GM18499 (cell line): ENCODE measurements at regions not wholly inside any gene's neighbourhood (a gene's known extent, or its start where the extent isn't known, plus 50 kb on each side); places are given as distances from the start of the nearest gene placed in this dataset.
A peak's percentile ranks its signal among the peaks of the same experiment; 100 is the strongest.
"Not testable (repeated sequence)": the region's sequence is repeated elsewhere in the genome, so short reads cannot be mapped to it uniquely, and the experiment has no call there.

Experiments
- ATAC-seq: cut with Tn5 transposase; IDR thresholded peaks from one replicate; pipeline ENCODE4 v1.9.1; 2021; ENCODE audit warnings: moderate number of reproducible peaks; ENCODE audit not compliant: insufficient read depth, unreplicated experiment

DNA sequence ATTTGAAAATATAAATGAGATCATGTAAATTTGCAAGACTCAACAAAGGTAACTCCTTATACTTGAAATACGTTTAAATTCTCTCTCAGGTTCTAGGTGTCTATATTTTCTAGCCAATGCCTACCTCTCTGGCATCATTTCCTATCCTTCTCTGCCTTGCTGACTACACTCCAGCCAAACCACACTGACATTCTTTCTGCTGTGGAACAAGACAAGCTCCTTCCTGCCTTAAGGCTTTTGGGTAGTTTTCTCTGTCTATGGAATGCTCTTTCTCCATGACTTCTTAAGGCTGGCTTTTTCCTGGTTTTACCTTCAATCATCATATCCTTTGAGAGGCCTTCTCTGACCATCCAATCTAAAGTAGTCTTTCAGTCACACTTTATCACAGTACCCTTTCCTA is 201.0 kb downstream of the SPRY1 start:
- ATAC-seq = no peak

- ATAC-seq = no peak
Observed at GRCh38 chr4:123598331-123598730, 201.7 kb downstream of the SPRY1 start.

GRCh38 chr4:123599061-123599919 is 202.7 kb downstream of the SPRY1 start:
- peak; percentile 1 for ATAC-seq

- peak; percentile 100 for ATAC-seq
Observed at GRCh38 chr4:123599920-123600810, 203.6 kb downstream of the SPRY1 start.

GRCh38 chr4:123600987-123601904 is 204.7 kb downstream of the SPRY1 start:
- no peak for ATAC-seq

DNA sequence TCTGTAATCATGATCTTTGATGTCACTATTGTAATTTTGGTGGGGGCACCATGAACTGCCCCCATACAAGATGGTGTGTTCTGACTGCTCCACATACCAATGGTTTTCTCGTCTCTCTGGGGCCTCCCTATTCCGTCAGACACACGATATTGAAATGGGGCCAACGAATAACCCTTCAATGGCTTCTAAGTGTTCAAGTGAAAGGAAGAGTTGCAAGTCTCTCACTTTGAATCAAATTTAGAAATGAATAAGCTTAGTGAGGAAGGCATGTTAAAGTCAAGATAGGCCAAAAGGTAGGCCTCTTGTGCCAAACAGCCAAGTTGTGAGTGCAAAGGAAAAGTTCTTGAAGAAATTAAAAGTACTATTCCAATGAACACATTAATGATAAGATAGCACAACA is 205.4 kb downstream of the SPRY1 start:
- ATAC-seq = no peak

- no peak for ATAC-seq
Observed at GRCh38 chr4:123603165-123603564, 206.6 kb downstream of the SPRY1 start.

DNA sequence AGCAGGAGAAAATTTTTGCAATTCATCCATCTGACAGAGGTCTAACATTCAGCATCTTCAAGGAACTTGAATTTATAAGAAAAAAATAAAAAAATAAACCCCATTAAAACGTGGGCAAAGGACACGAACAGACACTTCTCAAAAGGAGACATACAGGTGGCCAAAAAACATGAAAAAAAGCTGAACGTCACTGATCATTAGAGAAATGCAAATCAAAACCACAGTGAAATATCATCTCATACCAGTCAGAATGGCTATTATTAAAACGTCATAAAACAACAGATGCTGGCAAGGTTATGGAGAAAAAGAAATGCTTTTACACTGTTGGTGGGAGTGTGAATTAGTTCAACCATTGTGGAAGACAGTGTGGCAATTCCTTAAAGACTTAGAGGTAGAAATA is 209.2 kb downstream of the SPRY1 start:
- not testable (repeated sequence) for ATAC-seq

DNA sequence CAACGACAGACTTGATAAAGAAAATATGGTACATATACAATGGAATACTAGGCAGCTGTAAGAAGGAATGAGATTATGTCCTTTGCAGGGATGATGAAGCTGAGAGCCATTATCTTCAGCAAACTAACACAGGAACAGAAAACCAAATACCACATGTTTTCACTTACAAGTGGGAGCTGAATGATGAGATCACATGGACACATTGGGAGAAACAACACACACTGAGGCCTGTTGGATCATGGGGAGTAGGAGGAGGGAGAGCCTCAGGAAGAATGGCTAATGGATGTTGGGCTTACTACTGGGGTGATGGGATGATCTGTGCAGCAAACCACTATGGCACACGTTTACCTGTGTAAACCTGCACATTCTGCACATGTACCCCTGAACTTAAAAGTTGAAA is 209.7 kb downstream of the SPRY1 start:
- ATAC-seq = no peak

GRCh38 chr4:123606946-123607542 is 210.4 kb downstream of the SPRY1 start:
- no peak for ATAC-seq

GRCh38 chr4:123609829-123610228 is 213.2 kb downstream of the SPRY1 start:
- ATAC-seq = no peak

- no peak for ATAC-seq
Observed at GRCh38 chr4:123613586-123614344, 217.2 kb downstream of the SPRY1 start.

DNA sequence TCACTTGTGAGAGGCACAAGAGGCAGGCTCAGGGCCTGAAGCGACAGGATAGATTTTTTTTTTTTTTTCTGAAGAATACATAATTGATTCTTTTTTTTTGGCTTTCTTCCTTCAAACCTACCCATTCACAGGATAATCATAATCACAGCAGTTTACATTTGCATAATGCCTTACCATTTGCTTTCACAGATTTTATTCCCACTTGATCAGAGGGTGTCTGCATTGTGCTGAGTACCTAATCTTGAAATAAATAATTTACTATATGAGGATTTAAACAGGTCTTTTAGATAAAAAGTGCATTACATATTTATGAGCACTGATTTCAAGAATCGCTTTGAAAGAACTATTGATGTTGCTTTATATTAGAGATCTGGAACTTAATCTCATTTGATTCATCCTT is 219.3 kb downstream of the SPRY1 start:
- ATAC-seq = no peak

DNA sequence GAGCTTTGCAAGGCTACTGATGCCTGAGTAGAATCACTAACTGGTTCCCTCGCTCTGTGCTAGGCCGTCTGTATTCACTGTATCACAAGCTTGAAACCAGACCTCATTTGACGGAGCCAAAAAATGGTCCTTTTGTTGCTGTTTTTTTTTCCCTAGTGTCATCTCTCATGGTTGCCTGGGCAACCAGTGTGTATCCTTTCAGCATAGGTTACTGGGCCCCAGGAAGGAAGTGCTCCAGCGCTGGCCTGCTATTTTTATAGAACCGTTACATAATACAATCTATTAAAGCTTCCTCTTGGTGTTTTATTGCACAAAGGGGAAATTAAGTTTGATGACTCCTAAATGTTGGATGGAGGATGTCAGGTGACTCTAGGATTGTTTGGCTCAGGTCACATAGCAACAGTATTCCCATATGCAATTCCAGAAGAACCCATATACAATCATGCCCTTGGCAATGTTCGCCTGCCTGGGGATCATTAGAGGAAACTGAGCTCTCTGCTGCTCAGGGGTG is 220.4 kb downstream of the SPRY1 start:
- peak; percentile 41 for ATAC-seq

- no peak for ATAC-seq
Observed at GRCh38 chr4:123617791-123618190, 221.2 kb downstream of the SPRY1 start.

GRCh38 chr4:123618606-123619005 is 222.0 kb downstream of the SPRY1 start:
- ATAC-seq = no peak

- ATAC-seq = no peak
Observed at GRCh38 chr4:123619326-123619725, 222.7 kb downstream of the SPRY1 start.

DNA sequence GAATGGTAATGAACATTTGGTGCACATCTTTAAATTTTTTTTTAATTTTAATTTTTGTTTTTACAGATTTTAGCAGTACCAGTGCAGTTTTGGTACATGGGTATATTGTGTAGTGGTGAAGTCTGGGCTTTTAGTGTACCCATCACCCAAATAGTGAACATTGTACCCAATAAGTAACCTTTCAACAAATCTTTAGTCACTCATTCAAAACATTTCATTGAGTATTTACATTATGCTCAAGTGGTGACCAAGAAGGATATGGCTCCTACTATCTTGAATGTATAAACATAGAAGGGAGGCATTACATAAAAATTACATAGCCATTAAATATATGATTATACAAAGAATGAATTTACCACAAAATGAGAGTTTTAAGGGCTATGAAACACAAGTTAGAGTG is 223.3 kb downstream of the SPRY1 start:
- no peak for ATAC-seq
